Hepatocyte (in vitro differentiated cells): ENCODE measurements at regions not wholly inside any gene's neighbourhood (a gene's known extent, or its start where the extent isn't known, plus 50 kb on each side); places are given as distances from the start of the nearest gene placed in this dataset.

ENCODE experiments used
- DNase-seq: peaks from one replicate; pipeline ENCODE4 v3.0.0-alpha.2; 2016; ENCODE audit warnings: low spot score
- H2AFZ ChIP-seq: fragments of 200-600 bp; sonication (generic); 2 replicates; pipeline ENCODE4 v1.6.0; 2016; ENCODE audit warnings: antibody characterized with exemption, mild to moderate bottlenecking
- H3K27ac ChIP-seq: fragments of 200-600 bp; sonication (generic); 2 replicates; pipeline ENCODE4 v1.5.1; 2016; ENCODE audit warnings: mild to moderate bottlenecking
- H3K27me3 ChIP-seq: fragments of 200-600 bp; sonication (generic); 2 replicates; pipeline ENCODE4 v1.6.1; 2016
- H3K36me3 ChIP-seq: fragments of 200-600 bp; sonication (generic); replicated peaks from 2 replicates; pipeline ENCODE4 v1.5.1; 2016; ENCODE audit warnings: low read depth; ENCODE audit not compliant: insufficient read depth
- H3K4me1 ChIP-seq: fragments of 200-600 bp; sonication (generic); 2 replicates; pipeline ENCODE4 v1.5.1; 2016; ENCODE audit warnings: mild to moderate bottlenecking, moderate library complexity; ENCODE audit not compliant: insufficient read depth
- H3K4me2 ChIP-seq: fragments of 200-600 bp; sonication (generic); 2 replicates; pipeline ENCODE4 v1.6.0; 2016
- H3K4me3 ChIP-seq: fragments of 200-600 bp; sonication (generic); 2 replicates; pipeline ENCODE4 v1.5.1; 2016; ENCODE audit warnings: mild to moderate bottlenecking
- H3K79me2 ChIP-seq: fragments of 200-600 bp; sonication (generic); 2 replicates; pipeline ENCODE4 v1.6.0; 2017; ENCODE audit warnings: mild to moderate bottlenecking
- H3K9me2 ChIP-seq: fragments of 200-600 bp; sonication (generic); replicated peaks from 2 replicates; pipeline ENCODE4 v1.6.0; 2017; ENCODE audit warnings: mild to moderate bottlenecking; ENCODE audit not compliant: insufficient read depth
- H3K9me3 ChIP-seq: fragments of 200-600 bp; sonication (generic); 2 replicates; pipeline ENCODE4 v1.5.1; 2016; ENCODE audit warnings: low read depth, mild to moderate bottlenecking
- H4K20me1 ChIP-seq: fragments of 200-600 bp; sonication (generic); 2 replicates; pipeline ENCODE4 v1.6.0; 2016; ENCODE audit warnings: mild to moderate bottlenecking; ENCODE audit not compliant: insufficient read depth, poor library complexity, severe bottlenecking
- EZH2 ChIP-seq: fragments of 200-600 bp; sonication (generic); IDR thresholded peaks from 2 replicates; pipeline ENCODE4 v1.6.1; 2016; ENCODE audit warnings: antibody characterized with exemption, mild to moderate bottlenecking, borderline replicate concordance
- EZH2phosphoT487 ChIP-seq: fragments of 200-600 bp; sonication (generic); IDR thresholded peaks from one replicate; pipeline ENCODE4 v1.6.1; 2018; ENCODE audit warnings: antibody characterized with exemption, mild to moderate bottlenecking, low read depth, moderate library complexity; ENCODE audit not compliant: unreplicated experiment, severe bottlenecking
- WGBS: methylation state at CpG from one replicate; pipeline ENCODE4 v1.1.6; 2016; ENCODE audit warnings: low lambda C conversion rate; ENCODE audit errors: missing lambda C conversion rate; 5-methylcytosine and 5-hydroxymethylcytosine counted together
- TF ChIP-seq, protein P1 (sequence below): fragments of 200-600 bp; sonication (generic); IDR thresholded peaks from 2 replicates; pipeline ENCODE4 v1.5.1; 2016; ENCODE audit warnings: antibody characterized with exemption, mild to moderate bottlenecking; ENCODE audit not compliant: poor library complexity

DNA sequence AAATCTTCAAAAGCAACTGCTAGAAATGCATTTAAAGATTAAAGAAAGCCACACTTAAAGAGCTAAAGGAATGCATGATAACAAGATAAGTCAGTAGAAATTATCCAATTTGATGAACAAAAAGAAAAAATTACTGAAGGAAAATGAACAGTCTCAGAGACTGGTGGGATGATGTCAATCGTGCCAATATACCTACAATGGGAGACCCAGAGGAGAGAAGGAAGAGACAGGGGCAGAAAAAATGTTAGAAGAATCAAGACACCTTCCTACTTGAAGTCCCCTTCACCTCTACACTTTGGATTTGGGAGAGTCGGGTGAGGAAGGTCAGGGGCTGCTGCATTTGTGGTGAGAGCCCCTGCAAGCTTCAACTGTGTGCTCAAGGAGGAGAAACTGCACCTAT, 216.3 kb downstream of the BUD13 start:
- Histone ChIP-seq H3K36me3 (no peaks in the 10 kb centered on the region), H3K4me1 (no peaks in the 10 kb centered on the region)
- 89% methylated on average over 2 of the region's 2 CpGs for WGBS

GRCh38 chr11:116553482-116553881, 219.3 kb downstream of the BUD13 start:
- WGBS = 68% methylated on average over 5 of the region's 5 CpGs
- no peaks in the 10 kb centered on the region for H3K9me2 ChIP-seq

More for the DNA sequence above, 216.3 kb downstream of the BUD13 start:
- DNase-seq = no peak
- H3K4me2 ChIP-seq = no peak overlapping the region
- no peaks in the 10 kb centered on the region for H3K9me2 ChIP-seq
- no peak overlapping the region for H2AFZ ChIP-seq
- H3K27me3 ChIP-seq = no peaks in the 10 kb centered on the region
- no peaks in the 10 kb centered on the region for H3K9me3 ChIP-seq
- no peak overlapping the region for H3K27ac ChIP-seq
- H3K79me2 ChIP-seq = no peaks in the 10 kb centered on the region
- no peak for TF ChIP-seq EZH2
- TF ChIP-seq, protein P1, sequence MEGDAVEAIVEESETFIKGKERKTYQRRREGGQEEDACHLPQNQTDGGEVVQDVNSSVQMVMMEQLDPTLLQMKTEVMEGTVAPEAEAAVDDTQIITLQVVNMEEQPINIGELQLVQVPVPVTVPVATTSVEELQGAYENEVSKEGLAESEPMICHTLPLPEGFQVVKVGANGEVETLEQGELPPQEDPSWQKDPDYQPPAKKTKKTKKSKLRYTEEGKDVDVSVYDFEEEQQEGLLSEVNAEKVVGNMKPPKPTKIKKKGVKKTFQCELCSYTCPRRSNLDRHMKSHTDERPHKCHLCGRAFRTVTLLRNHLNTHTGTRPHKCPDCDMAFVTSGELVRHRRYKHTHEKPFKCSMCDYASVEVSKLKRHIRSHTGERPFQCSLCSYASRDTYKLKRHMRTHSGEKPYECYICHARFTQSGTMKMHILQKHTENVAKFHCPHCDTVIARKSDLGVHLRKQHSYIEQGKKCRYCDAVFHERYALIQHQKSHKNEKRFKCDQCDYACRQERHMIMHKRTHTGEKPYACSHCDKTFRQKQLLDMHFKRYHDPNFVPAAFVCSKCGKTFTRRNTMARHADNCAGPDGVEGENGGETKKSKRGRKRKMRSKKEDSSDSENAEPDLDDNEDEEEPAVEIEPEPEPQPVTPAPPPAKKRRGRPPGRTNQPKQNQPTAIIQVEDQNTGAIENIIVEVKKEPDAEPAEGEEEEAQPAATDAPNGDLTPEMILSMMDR = no peak
- no peak for TF ChIP-seq EZH2phosphoT487
- H4K20me1 ChIP-seq = no peaks in the 10 kb centered on the region
- no peak overlapping the region for H3K4me3 ChIP-seq

GRCh38 chr11:116551576-116551975, 221.2 kb downstream of the BUD13 start:
- Histone ChIP-seq H3K4me1 (no peaks in the 10 kb centered on the region), H4K20me1 (no peaks in the 10 kb centered on the region), H2AFZ (no peak overlapping the region), H3K4me3 (no peak overlapping the region), H3K9me2 (no peaks in the 10 kb centered on the region), H3K27me3 (no peaks in the 10 kb centered on the region), H3K36me3 (no peaks in the 10 kb centered on the region), H3K9me3 (no peaks in the 10 kb centered on the region), H3K4me2 (no peak overlapping the region), H3K27ac (no peak overlapping the region), H3K79me2 (no peaks in the 10 kb centered on the region)
- TF ChIP-seq, protein P1 = no peak
- no peak for TF ChIP-seq EZH2phosphoT487
- TF ChIP-seq EZH2 = no peak
- no peak for DNase-seq
- WGBS = 89% methylated on average over 4 of the region's 4 CpGs

More at GRCh38 chr11:116553482-116553881, 219.3 kb downstream of the BUD13 start:
- no peak overlapping the region for H2AFZ ChIP-seq
- DNase-seq = no peak
- no peak overlapping the region for H3K27ac ChIP-seq
- no peaks in the 10 kb centered on the region for H3K4me1 ChIP-seq
- no peak overlapping the region for H3K4me3 ChIP-seq
- no peaks in the 10 kb centered on the region for H3K27me3 ChIP-seq
- H4K20me1 ChIP-seq = no peaks in the 10 kb centered on the region
- no peak overlapping the region for H3K4me2 ChIP-seq
- H3K36me3 ChIP-seq = no peaks in the 10 kb centered on the region
- H3K79me2 ChIP-seq = no peaks in the 10 kb centered on the region
- H3K9me3 ChIP-seq = no peaks in the 10 kb centered on the region
- TF ChIP-seq, protein P1 = no peak
- TF ChIP-seq EZH2phosphoT487 = no peak
- no peak for TF ChIP-seq EZH2

GRCh38 chr11:116548256-116548655, 224.5 kb downstream of the BUD13 start:
- Histone ChIP-seq H3K4me1 (no peaks in the 10 kb centered on the region), H3K79me2 (no peaks in the 10 kb centered on the region), H2AFZ (no peak overlapping the region), H3K27me3 (peaks cover 5% of the 10 kb centered on the region), H3K9me3 (no peaks in the 10 kb centered on the region), H3K4me2 (no peak overlapping the region), H3K27ac (no peak overlapping the region), H4K20me1 (no peaks in the 10 kb centered on the region), H3K36me3 (no peaks in the 10 kb centered on the region), H3K9me2 (no peaks in the 10 kb centered on the region), H3K4me3 (no peak overlapping the region)
- TF ChIP-seq EZH2 (no peak), EZH2phosphoT487 (no peak)
- TF ChIP-seq, protein P1 = no peak
- no peak for DNase-seq
- 85% methylated on average over 7 of the region's 7 CpGs for WGBS
